Gastroesophageal sphincter (tissue), 4 donors: ENCODE measurements at regions not wholly inside any gene's neighbourhood (a gene's known extent, or its start where the extent isn't known, plus 50 kb on each side); places are given as distances from the start of the nearest gene placed in this dataset.

Source experiments
- ATAC-seq: fragments of 150-250 bp; one replicate; pipeline ENCODE4 v1.9.1; 2016; ENCODE audit warnings: mild to moderate bottlenecking, moderate library complexity
- H3K27ac ChIP-seq, 4 donors: fragments of 200-600 bp; sonication (generic) in 3 of 4; 1 replicate in 3 of 4; 2 replicates in 1 of 4; pipeline ENCODE4 v1.5.1; 2016 to 2019
- H3K27me3 ChIP-seq: fragments of 200-600 bp; sonication (generic); one replicate; pipeline ENCODE4 v1.5.1; 2019
- H3K36me3 ChIP-seq, 2 donors: fragments of 200-600 bp; sonication (generic); one replicate each; pipeline ENCODE4 v1.5.1; 2019; ENCODE audit warnings: control low read depth in 1 of 2
- H3K4me1 ChIP-seq, 3 donors: fragments of 200-600 bp; sonication (generic); 1 replicate in 2 of 3; 2 replicates in 1 of 3; pipeline ENCODE4 v1.5.1; 2016 to 2019; ENCODE audit warnings: control low read depth in 2 of 3
- H3K4me3 ChIP-seq, 2 donors: fragments of 200-600 bp; sonication (generic); one replicate each; pipeline ENCODE4 v1.5.1; 2019; ENCODE audit warnings: mild to moderate bottlenecking in 1 of 2, moderate library complexity in 1 of 2
- H3K9me3 ChIP-seq, 3 donors: fragments of 200-600 bp; sonication (generic); one replicate each; pipeline ENCODE4 v1.5.1; 2017 to 2019; ENCODE audit warnings: control low read depth in 2 of 3
- EP300 ChIP-seq: sonication (generic); formaldehyde crosslinking; IDR thresholded peaks from one replicate; pipeline ENCODE4 v1.6.1; 2017; ENCODE audit warnings: antibody characterized with exemption, mild to moderate bottlenecking
- POLR2A ChIP-seq, 2 donors: fragments of 450-650 bp; IDR thresholded peaks; one replicate each; pipeline ENCODE4 v1.6.1; 2017; ENCODE audit warnings: antibody characterized with exemption in 2 of 2, mild to moderate bottlenecking in 2 of 2, moderate library complexity in 1 of 2
- POLR2AphosphoS5 ChIP-seq: sonication (generic); formaldehyde crosslinking; IDR thresholded peaks from one replicate; pipeline ENCODE4 v1.6.1; 2017; ENCODE audit warnings: antibody characterized with exemption
- WGBS, 2 donors: methylation state at CpG; one replicate each; pipeline ENCODE4 v1.1.5; 2018; ENCODE audit warnings: low coverage in 1 of 2; 5-methylcytosine and 5-hydroxymethylcytosine counted together
- TF ChIP-seq, protein P1 (sequence below), 4 experiments: fragments of 200-600 bp in 2 of 4; fragments of 450-650 bp in 2 of 4; sonication (generic) in 1 of 4; IDR thresholded peaks; one replicate each; pipeline ENCODE4 v1.5.1; 2017 to 2019; ENCODE audit warnings: antibody characterized with exemption in 4 of 4, mild to moderate bottlenecking in 2 of 4, moderate library complexity in 2 of 4

DNA sequence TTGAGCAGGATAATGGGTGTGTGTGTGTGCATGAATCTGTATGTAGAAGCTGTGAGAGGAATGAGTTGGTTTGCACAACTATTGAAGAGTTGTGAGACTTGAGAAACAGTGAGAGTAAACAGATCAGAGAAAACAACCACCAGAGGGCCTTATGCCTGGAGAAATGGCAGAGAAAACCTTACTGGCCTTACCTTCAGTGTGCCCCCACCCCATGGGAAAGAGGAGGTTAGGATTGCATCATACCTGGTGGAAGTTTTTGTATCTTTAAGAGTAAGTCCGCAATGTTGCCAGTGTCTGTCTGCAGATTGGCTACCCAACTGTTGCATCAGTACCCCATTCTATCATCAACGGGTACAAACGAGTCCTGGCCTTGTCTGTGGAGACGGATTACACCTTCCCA, 1909.4 kb upstream of the WWC1 start:
- H3K4me1 ChIP-seq: no peaks in the 10 kb centered on the region
- H3K27me3 ChIP-seq: no peaks in the 10 kb centered on the region
- no peak overlapping the region for H3K4me3 ChIP-seq
- no peak overlapping the region for H3K27ac ChIP-seq
- peaks cover 0 to 10% (median 0%) of the 10 kb centered on the region in 3 donors for H3K9me3 ChIP-seq
- no peak for ATAC-seq
- TF ChIP-seq POLR2A (IDR thresholded peaks at IDR 0.05) (no peak), POLR2AphosphoS5 (no peak), EP300 (no peak)
- TF ChIP-seq, protein P1, sequence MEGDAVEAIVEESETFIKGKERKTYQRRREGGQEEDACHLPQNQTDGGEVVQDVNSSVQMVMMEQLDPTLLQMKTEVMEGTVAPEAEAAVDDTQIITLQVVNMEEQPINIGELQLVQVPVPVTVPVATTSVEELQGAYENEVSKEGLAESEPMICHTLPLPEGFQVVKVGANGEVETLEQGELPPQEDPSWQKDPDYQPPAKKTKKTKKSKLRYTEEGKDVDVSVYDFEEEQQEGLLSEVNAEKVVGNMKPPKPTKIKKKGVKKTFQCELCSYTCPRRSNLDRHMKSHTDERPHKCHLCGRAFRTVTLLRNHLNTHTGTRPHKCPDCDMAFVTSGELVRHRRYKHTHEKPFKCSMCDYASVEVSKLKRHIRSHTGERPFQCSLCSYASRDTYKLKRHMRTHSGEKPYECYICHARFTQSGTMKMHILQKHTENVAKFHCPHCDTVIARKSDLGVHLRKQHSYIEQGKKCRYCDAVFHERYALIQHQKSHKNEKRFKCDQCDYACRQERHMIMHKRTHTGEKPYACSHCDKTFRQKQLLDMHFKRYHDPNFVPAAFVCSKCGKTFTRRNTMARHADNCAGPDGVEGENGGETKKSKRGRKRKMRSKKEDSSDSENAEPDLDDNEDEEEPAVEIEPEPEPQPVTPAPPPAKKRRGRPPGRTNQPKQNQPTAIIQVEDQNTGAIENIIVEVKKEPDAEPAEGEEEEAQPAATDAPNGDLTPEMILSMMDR (IDR thresholded peaks at IDR 0.05): no peak
- H3K36me3 ChIP-seq: no peaks in the 10 kb centered on the region
- WGBS, 2 donors: 64 to 83% methylated on average over 1 to 3 of the region's 4 CpGs

DNA sequence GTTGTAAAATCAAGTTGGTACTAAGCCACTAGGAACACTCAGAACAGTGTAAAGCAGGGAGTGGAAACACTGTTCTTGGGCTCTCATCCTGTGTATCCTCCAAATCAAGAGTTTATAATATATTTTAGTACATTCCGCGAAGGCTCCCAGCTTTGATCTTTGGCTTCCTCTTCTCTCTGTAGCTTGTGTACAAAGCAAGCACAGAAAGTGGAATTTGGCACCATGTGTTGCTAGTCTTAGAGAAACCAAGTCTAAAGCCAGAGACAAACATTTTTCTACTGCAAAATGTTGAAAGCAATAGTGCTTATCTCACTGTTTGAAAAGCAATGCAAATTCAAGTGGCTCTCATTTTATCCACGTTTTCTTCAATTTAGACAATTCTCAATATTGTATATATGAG, 1893.3 kb upstream of the WWC1 start:
- Histone ChIP-seq H3K36me3 (no peaks in the 10 kb centered on the region), H3K9me3 (no peaks in the 10 kb centered on the region), H3K4me3 (no peak overlapping the region), H3K4me1 (no peaks in the 10 kb centered on the region), H3K27me3 (no peaks in the 10 kb centered on the region), H3K27ac (no peak overlapping the region)
- no peak for TF ChIP-seq EP300
- TF ChIP-seq, protein P1 (IDR thresholded peaks at IDR 0.05): no peak
- TF ChIP-seq POLR2A (IDR thresholded peaks at IDR 0.05): no peak
- no peak for TF ChIP-seq POLR2AphosphoS5
- WGBS, 2 donors: 19 to 49% methylated on average over 2 to 3 of the region's 3 CpGs
- no peak for ATAC-seq

DNA sequence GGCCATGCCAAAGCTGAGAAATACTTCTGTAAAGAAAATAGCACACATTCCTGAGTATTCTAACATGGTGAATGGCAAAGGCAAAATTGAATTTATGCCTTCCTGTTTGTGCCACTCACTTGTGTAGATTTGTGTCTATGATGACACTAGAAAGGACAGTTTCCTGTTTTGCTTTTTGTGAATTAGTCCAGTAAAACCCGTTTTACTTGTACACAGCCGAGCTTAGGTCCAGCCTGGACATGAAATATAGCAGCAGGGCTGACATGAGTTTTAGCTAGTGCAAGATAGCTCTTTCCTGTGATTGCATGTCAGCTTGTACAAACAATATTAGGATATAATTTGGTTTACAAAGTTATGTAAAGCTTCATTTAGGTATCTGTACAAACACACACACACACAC, 1891.7 kb upstream of the WWC1 start:
- no peaks in the 10 kb centered on the region for H3K36me3 ChIP-seq
- H3K4me1 ChIP-seq: no peaks in the 10 kb centered on the region
- 24 to 62% methylated on average over 2 of the region's 2 CpGs for WGBS, 2 donors
- no peak overlapping the region for H3K27ac ChIP-seq
- ATAC-seq: no peak
- no peak overlapping the region for H3K4me3 ChIP-seq
- H3K27me3 ChIP-seq: no peaks in the 10 kb centered on the region
- TF ChIP-seq, protein P1 (IDR thresholded peaks at IDR 0.05): no peak
- TF ChIP-seq POLR2AphosphoS5 (no peak), POLR2A (IDR thresholded peaks at IDR 0.05) (no peak), EP300 (no peak)
- H3K9me3 ChIP-seq: no peaks in the 10 kb centered on the region

DNA sequence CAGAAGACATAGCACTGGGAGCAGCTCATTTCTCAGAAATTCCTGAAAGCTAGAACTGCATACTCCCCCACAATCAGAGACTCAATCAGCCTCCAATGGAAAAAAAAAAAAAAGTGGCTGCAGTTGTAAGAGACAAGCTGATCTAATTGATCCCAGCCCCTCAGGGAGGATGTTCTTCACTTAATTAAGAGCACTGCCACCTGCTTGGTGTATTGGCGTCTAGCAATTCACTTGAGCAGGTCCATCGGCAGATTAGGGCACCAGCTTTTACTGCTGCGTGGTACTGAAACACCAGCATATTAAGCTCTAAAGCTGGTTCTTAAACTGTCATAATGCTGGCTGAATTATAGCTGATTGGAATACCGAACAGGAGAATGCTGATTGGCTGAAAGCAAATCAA, 1890.1 kb upstream of the WWC1 start:
- WGBS, 2 donors: 71 to 84% methylated on average over 1 to 3 of the region's 4 CpGs

DNA sequence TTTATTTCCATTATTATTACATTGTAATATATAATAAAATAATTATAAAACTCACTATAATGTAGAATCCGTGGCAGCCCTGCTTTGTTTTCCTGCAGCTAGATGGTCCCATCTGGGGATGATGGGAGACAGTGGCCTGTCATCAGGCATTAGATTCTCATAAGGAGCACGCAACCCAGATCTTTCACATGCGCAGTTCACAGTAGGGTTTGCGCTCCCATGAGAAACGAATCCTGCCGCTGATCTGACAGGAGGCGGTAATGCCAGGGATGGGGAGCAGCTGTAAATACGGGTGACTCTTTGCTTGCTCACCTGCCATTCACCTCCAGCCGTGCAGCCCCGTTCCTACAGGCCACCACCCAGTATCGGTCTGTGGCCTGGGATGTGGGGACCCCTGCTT, 1879.3 kb upstream of the WWC1 start:
- Histone ChIP-seq H3K4me1 (no peaks in the 10 kb centered on the region), H3K4me3 (no peak overlapping the region), H3K27ac (no peak overlapping the region), H3K36me3 (no peaks in the 10 kb centered on the region), H3K27me3 (no peaks in the 10 kb centered on the region), H3K9me3 (no peaks in the 10 kb centered on the region)
- ATAC-seq: no peak
- TF ChIP-seq POLR2A (IDR thresholded peaks at IDR 0.05) (no peak), POLR2AphosphoS5 (no peak), EP300 (no peak)
- TF ChIP-seq, protein P1 (IDR thresholded peaks at IDR 0.05): no peak
- WGBS, 2 donors: 77 to 83% methylated on average over 1 to 3 of the region's 11 CpGs

More for the DNA sequence above, 1890.1 kb upstream of the WWC1 start:
- H3K36me3 ChIP-seq: no peaks in the 10 kb centered on the region
- TF ChIP-seq, protein P1 (IDR thresholded peaks at IDR 0.05): no peak
- no peak for TF ChIP-seq POLR2AphosphoS5
- TF ChIP-seq POLR2A (IDR thresholded peaks at IDR 0.05): no peak
- TF ChIP-seq EP300: no peak
- H3K27ac ChIP-seq: no peak overlapping the region
- no peaks in the 10 kb centered on the region for H3K27me3 ChIP-seq
- no peaks in the 10 kb centered on the region for H3K9me3 ChIP-seq
- no peak overlapping the region for H3K4me3 ChIP-seq
- no peaks in the 10 kb centered on the region for H3K4me1 ChIP-seq
- ATAC-seq: no peak
